GM19328 (cell line): ENCODE measurements at regions not wholly inside any gene's neighbourhood (a gene's known extent, or its start where the extent isn't known, plus 50 kb on each side); places are given as distances from the start of the nearest gene placed in this dataset.
A peak's percentile ranks its signal among the peaks of the same experiment; 100 is the strongest.
"Not testable (repeated sequence)": the region's sequence is repeated elsewhere in the genome, so short reads cannot be mapped to it uniquely, and the experiment has no call there.

Experiments used
- ATAC-seq: cut with Tn5 transposase; IDR thresholded peaks from one replicate; pipeline ENCODE4 v1.9.1; 2021; ENCODE audit warnings: mild to moderate bottlenecking, moderate library complexity; ENCODE audit not compliant: unreplicated experiment

DNA sequence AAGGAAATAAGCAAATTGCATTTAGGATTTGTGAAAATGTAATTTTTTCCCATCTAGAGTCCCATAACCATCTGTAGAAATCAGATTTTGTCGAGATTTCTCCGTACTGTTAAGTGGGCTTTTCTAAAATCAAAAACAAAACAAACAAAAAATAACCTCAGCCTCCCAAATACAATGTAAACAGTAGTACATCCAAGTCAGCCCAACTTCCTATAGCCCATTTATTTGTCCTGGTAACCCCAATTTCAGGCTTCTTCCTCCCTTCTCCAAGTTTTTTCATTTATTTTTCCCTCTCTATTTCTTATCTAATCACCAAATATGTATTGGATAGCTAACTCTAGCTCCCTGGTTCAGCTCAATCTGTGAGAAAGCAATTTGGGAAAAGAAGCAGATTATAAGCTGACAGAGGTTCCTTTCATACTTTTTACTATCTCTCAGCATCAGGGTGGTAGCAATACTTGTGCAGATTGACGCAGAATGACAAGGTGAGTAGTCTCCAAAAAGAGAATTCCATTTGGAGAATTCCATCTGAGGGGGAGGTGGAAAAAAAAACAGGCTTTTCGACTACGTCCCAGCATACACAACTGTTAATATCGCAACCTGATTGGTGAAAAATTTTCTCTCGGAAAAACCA is 132.6 kb upstream of the BTN3A2 start:
- no peak for ATAC-seq

DNA sequence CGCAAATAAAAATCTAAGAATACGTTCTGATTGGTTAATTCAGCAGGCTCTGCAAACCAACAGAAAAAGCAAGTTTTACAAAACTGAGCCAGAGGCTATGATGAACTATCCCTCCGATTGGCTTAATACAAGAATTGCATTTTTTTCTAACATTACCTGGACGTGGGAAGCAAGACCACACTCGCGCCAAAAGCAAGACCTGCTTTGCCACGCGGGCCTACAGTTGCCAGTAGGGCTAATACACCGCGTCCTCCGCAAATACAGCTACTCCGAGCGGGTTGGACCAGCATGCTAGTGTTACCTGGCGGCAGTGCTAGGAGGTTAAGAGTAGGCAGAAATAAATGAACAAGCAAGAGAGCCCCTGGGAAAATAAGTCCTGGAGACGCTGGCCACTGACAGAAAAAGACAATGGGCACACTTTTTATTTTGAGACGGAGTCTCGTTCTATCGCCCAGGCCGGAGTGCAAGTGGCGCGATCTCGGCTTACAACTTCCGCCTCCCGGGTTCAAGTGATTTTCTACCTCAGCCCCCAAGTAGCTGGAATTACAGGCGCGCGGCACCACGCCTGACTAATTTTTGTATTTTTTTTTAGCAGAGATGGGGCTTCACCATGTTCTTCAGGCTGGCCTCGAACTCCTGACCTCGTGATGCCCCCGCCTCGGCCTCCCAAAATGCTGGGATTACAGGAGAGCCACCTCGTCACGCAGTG is 131.9 kb upstream of the BTN3A2 start:
- no peak for ATAC-seq

DNA sequence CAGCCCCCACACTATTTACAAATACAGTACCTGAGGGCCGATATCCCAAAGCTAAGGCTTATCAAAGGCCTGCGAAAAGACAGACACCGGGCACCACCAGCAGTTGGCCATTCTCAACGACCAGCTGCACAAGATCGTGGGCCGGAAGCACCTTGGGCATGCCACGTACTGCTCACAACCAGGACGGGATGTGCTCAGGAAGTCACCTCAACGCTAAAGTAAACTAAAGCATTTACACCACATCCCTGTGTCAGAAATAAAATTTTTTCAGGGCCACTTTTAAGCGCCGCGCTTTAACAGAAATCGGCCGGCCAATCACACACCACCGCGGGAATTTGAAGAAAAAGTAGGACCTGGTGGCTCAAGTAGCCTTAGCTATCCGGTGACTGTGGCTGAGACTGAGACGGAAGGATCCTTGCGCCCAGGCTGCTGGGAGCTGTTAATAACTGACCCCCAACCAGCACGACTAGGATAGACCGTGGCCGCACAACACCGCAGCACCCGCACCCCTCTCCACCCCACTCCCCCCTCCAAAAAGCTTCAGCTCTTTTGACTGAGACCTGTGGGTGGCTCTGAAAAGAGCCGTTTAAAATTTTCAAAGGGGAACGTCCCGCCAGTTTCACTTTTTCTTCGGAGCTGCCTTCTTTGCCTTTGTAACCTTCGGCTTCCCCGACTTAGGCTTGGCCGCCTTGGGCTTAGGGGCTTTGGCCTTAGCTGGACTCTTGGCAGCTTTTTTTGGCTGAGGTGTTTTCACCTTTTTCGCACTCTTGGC is 131.2 kb upstream of the BTN3A2 start:
- no peak for ATAC-seq

DNA sequence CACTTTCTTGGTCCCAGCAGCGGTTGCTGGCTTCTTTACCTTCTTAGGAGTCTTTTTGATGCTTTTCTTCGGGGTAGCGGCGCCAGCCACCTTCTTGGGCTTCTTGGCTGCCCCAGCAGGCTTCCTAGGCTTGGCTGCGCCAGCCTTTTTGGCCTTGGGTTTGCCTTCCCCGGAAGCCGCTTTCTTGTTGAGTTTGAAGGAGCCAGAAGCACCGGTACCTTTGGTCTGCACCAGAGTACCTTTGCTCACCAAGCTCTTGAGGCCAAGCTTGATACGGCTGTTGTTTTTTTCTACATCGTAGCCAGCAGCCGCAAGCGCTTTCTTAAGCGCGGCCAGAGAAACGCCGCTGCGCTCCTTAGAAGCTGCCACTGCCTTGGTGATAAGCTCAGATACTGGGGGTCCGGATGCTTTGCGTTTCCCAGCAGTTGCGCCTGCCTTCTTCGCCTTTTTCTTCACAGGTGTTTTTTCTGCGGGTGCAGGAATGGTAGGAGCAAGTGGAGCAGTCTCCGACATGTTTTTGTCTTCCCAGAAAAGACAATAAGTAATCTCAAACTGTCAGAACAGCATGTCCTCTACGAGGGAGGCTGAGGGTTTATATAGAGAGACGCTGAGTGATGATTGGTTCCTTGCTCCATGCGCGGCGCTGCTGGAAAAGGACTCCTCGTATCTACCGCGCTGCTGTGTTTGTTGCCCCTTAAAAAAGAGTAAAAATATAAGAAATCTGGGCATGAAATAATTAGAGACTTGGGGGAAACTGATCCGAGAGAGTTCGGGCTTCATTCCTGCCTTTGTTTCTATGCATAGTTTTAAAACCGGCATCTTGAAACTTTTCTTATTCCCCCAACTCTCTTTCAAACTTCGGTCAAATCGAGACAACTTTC is 130.3 kb upstream of the BTN3A2 start:
- peak; percentile 54 for ATAC-seq

DNA sequence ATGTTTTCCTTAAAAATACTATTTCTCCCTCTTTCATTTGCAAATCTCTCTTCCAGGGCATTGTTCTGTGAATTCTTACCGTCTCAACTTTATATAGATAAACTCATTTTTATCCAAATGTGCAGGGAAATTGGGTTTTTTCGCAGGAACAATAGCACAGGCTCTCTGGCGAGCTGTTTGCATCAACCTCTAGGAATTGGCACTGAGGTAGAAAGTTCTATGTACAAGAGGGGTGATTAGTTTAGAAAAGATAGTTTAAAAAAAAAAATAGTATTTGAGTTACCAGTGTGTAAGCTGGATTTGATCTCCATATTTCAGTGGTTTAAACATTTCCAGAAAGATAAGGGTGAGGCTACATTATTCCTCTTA is 129.7 kb upstream of the BTN3A2 start:
- ATAC-seq: no peak

DNA sequence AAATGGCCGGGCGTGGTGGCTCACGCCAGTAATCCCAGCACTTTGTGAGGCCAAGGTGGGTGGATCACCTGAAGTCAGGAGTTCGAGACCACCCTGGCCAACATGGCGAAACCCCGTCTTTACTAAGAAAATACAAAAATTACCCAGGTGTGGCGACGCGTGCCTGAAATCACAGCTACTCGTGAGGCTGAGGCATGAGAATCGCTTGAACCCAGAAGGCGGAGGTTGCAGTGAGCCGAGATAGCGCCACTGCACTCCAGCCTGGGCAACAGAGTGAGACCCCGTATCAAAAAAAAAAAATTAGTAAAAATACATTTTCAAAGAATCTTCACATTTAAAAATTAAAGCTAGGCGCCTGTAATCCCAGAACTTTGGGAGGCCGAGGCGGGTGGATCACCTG is 125.6 kb upstream of the BTN3A2 start:
- ATAC-seq: not testable (repeated sequence)

DNA sequence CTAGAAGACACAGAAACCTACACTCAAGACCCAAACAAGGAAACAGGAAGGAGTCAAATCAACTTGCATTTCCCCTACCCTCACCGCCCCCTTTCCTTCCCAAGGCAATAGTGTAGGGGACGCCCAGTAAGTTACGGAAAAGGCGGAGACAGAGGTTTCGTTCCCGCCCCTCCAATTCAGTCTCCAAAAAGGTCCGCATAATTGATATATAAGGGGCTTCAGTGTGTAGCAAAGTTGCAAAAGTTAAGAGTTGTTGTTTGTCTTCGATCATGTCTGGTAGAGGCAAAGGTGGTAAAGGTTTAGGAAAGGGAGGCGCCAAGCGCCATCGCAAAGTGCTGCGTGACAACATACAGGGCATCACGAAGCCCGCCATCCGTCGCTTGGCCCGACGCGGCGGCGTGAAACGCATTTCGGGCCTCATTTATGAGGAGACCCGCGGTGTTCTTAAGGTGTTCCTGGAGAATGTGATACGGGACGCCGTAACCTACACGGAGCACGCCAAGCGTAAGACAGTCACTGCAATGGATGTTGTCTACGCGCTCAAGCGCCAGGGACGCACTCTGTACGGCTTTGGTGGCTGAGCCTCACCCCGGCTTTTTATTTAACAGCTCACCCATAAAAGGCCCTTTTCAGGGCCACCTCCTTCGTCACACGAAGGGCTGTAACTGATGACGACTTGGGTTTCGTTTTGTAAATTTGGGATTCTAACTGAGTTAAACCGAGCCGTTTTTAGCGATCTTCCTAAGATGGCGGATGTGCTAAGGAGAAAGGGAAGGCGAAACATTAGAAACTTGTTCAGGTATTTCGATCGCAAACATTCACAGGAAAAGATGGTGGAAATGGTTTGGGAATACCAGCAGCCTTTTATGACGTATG is 124.6 kb upstream of the BTN3A2 start:
- peak; percentile 60 for ATAC-seq

DNA sequence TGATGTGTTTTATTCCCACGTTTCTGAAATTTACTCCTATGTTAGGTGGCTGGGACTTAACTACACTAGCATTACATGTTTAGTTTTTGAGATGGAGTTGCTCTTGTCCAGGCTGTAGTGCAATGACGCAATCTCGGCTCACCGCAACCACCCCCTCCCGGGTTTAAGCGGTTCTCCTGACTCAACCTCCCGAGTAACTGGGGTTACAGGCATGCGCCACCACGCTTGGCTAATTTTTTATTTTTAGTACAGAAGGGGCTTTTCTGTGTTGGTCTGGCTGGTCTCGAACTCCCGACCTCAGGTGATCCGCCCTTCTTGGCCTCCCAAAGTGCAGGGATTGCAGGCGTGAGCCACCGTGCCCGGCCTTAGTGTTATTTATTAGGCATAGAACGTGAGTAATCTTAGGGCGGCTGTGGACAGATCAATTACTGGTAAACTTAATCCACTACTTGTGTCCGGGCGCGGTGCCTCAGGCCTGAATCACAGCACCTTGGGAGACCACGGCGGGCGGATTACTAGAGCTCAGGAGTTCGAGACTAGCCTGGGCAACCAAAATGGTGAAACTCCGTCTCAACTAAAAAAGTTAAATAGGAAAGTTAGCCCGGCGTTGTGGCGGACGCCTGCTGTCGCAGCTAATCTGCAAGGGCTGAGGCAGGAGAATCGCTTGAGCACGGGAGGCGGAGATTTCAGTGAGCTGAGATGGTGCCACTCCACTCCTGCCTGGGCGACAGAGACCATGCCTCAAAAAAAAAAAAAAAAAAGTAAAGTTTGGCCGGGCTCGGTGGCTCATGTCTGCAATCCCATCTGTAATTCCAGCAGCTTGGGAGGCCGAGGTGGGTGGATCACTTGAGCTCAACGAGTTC is 123.7 kb upstream of the BTN3A2 start:
- ATAC-seq: no peak

DNA sequence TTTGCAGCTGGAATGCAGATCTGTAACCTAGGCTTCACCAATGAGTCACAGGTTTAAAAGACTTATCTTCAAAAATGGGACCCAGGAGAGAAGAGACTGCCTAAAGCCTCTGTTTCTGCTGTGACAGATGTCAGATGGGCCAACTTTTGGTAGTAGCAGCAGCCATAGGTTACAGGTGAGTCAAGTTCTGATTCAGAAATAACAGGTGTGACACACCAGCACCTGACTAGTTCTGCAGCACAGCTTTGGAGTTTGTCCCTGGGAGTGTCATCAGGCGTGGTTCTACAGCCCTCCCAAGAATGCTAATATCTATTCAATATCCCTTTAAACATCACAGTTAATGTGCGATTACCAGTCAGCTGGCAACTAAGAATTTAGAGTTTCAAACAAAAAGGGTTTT is 121.9 kb upstream of the BTN3A2 start:
- ATAC-seq: no peak

DNA sequence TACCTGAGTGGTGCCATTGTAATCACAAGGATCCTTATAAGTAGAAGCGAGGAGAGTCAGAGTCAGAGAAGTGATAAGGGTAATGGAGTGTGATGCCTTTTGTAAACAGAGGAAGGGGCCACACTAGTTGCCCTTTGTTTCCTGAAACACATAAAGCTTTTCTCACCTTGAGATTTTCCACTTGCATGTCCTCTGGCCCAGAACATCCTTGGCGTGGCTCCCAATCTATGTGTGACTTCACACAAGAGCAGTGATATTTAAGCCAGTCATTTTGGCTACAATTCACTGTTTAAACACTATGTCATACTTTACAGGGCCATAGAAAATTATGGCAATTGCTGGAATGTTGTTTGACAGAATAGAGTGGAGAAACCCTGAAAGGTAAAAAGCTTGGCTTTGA is 121.2 kb upstream of the BTN3A2 start:
- no peak for ATAC-seq

DNA sequence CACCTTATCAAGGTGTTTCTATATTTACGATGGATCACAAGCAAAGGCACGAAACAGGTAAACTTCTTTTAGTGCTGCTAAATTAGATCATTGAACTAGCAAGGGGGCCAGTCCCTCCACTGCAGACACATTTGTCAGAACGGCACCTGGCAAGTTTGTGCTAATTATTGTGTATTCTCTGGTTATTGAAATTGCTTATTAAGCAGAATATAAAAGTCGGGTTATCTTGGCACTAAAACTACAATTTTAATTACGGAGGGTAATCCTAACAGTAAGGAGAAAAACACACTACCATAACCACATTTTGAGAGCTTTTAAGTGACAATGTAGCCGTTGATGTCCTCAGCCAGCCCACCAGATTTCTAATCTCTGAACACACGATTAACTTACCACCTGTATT is 118.9 kb upstream of the BTN3A2 start:
- ATAC-seq: no peak

DNA sequence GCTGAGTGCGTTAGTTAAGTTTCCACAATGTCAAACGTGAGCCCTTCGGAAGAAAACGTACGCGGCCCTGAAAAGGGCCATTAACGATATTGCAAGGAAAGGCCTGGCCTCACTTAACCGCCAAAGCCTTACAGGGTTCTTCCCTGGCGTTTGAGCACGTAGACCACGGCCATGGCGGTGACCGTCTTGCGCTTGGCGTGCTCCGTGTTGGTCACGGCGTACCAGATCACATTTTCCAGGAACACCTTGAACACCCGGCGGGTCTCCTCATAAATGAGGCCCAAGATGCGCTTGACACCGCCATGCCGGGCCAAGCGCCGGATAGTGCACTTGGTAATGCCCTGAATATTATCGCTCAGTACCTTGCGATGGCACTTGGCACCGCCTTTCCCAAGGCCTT is 118.4 kb upstream of the BTN3A2 start:
- no peak for ATAC-seq

DNA sequence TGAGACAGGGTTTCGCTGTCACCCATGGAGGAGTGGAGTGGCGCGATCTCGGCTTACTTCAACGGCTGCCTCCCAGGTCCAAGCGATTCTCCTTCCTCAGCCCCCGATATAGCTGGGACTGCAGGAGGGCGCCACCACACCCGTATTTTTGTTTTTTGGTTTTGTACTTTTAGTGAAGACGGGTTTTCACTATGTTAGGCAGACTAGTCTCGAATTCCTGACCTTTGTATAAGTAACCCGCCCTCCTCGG is 115.4 kb upstream of the BTN3A2 start:
- no peak for ATAC-seq

DNA sequence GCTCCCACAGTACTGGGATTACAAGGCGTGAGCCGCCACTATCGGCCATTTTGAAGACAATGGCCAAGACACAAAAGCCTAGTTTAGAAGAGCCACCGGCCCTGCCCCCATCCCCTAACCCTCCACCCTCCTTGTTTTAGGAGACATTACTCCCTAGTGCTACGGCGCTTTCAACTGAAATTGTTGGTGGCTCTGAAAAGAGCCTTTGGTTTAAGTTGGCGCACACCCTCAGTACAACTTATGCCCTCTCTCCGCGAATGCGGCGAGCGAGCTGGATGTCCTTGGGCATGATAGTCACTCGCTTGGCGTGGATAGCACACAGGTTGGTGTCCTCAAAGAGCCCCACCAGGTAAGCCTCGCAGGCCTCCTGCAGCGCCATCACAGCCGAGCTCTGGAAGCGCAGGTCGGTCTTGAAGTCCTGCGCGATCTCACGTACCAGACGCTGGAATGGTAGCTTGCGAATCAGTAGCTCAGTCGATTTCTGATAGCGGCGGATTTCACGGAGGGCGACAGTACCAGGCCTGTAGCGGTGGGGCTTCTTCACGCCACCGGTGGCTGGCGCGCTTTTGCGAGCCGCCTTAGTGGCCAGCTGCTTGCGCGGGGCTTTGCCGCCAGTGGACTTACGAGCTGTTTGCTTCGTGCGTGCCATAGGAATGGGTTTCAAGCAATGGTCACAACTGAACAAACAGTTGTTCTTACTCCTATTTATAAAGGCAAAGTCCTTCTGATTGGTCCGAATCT is 114.9 kb upstream of the BTN3A2 start:
- no peak for ATAC-seq

DNA sequence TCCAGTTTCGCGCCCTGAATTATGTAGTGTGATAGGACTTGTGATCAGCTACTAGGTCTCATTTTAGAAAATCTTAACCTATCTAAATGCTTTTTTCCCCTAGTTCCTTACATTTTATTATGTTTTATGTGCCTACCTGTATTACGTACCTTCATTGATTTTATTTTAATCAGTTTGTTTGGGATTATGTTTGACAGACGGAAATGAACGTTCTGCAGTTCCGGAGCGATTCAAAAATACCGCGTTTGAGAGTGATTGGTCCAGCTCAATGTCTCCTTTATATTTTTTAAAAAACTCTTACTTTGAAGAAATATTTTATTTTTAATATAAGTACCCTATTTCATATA is 114.3 kb upstream of the BTN3A2 start:
- ATAC-seq: no peak

DNA sequence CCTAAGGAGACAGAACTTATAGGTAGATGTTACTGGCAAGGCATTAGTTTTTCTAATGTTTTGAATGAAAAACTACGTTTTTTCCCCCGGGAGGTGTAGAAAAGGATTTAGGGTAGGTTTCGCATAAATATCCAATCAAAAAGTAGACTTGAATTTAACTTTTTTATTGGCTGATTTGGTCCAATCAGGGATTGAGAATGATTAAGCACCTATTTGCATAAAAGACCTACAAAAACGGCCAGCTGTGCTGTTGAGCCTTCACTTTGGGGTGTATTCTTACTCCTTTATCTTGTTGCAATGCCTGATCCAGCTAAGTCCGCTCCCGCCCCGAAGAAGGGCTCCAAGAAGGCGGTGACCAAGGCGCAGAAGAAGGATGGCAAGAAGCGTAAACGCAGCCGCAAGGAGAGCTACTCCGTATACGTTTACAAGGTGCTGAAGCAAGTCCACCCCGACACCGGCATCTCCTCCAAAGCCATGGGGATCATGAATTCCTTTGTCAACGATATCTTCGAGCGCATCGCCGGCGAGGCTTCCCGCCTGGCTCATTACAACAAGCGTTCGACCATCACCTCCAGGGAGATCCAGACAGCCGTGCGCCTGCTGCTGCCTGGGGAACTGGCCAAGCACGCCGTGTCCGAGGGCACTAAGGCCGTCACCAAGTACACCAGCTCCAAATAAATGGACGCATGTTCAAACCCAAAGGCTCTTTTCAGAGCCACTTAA is 113.5 kb upstream of the BTN3A2 start:
- peak; percentile 43 for ATAC-seq

DNA sequence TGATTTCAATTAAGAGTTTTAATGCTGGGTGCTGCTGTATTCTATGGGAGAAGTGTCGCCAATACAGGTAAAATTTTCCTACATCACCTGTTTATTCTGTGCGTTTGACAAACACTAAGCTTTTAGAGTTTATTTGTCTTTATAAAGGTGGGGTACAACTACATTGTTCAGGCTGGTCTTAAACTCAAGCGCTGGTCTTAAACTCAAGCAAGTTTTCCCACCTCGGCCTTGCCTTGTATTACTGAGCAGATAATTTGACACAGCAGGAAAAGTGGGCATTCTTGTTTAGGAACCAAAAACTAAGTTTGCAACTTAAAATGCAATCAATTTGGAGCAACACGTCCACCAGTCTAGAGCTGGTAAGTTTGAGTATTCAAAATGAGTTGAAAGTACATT is 112.9 kb upstream of the BTN3A2 start:
- no peak for ATAC-seq

DNA sequence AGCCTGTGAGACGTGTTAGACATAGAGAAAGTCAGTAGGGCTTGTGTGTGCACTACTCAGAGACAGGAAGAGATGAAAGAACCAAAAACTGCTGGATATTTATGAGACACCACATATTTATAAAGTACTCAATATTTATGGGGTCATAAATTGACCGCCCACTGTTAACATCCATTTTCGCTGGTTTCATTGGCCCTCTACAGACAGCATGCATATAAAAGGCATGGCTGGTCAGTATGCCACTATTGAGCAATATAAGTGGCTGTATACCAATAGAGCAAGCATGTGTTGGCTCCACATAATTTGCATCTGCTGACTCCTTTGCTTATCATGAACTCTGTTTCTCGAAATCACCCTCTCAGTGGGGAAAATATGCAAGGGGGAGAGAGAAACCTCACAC is 110.3 kb upstream of the BTN3A2 start:
- no peak for ATAC-seq
